ENCODE measurements at regions not wholly inside any gene's neighbourhood (a gene's known extent, or its start where the extent isn't known, plus 50 kb on each side); places are given as distances from the start of the nearest gene placed in this dataset.

DNA sequence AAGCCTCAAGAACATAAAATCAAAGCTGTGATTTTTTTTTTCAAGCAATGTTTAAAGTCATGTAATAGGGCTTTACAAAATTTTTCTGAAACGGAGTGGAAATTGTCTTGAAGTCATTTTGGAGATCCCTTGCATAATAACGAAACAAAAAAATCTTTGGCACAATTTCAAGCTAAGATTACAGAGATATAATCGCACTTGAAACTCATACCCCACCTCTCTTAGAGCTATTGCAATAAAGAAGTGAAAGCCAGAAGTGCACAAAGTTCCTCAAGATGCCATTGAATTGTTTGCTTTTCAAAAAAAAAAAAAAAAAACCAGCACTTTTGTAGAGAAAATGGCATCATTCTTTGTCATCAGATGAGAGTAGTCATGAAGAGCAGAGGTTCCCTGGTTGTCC is 152.3 kb downstream of the PAX3 start:
- no peaks in the 10 kb centered on the region for H3K9me2 ChIP-seq (ENCODE audit: low read depth, low read length)
- no peak overlapping the region for H3K4me3 ChIP-seq (ENCODE audit: low read depth, low read length, poor library complexity, severe bottlenecking)
- no peaks in the 10 kb centered on the region for H3K27me3 ChIP-seq (ENCODE audit: insufficient read depth, low read length)
- no peak overlapping the region for H3K27ac ChIP-seq (ENCODE audit: low read depth, low read length, poor library complexity, severe bottlenecking)
- no peak overlapping the region for H3K4me2 ChIP-seq (ENCODE audit: low read length)
- TF ChIP-seq EZH2 (IDR thresholded peaks at IDR 0.05; ENCODE audit: borderline replicate concordance, low read length), result no peak
- TF ChIP-seq, protein P1, sequence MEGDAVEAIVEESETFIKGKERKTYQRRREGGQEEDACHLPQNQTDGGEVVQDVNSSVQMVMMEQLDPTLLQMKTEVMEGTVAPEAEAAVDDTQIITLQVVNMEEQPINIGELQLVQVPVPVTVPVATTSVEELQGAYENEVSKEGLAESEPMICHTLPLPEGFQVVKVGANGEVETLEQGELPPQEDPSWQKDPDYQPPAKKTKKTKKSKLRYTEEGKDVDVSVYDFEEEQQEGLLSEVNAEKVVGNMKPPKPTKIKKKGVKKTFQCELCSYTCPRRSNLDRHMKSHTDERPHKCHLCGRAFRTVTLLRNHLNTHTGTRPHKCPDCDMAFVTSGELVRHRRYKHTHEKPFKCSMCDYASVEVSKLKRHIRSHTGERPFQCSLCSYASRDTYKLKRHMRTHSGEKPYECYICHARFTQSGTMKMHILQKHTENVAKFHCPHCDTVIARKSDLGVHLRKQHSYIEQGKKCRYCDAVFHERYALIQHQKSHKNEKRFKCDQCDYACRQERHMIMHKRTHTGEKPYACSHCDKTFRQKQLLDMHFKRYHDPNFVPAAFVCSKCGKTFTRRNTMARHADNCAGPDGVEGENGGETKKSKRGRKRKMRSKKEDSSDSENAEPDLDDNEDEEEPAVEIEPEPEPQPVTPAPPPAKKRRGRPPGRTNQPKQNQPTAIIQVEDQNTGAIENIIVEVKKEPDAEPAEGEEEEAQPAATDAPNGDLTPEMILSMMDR (IDR thresholded peaks at IDR 0.05; ENCODE audit: low read length), result no peak
- H3K36me3 ChIP-seq (ENCODE audit: insufficient read depth, low read length), result no peaks in the 10 kb centered on the region
- no peaks in the 10 kb centered on the region for H3F3A ChIP-seq (ENCODE audit: insufficient read depth, low read length)
- no peaks in the 10 kb centered on the region for H3K9me3 ChIP-seq (ENCODE audit: low read length)
- H4K20me1 ChIP-seq (ENCODE audit: insufficient read depth, low read length), result no peaks in the 10 kb centered on the region
- no peaks in the 10 kb centered on the region for H3K4me1 ChIP-seq (ENCODE audit: insufficient read depth, low read length, severe bottlenecking)
- no peaks in the 10 kb centered on the region for H3K79me2 ChIP-seq (ENCODE audit: insufficient read depth, low read length)
- no peak overlapping the region for H3K9ac ChIP-seq (ENCODE audit: low read length)
- H2AFZ ChIP-seq (ENCODE audit: low read length), result no peak overlapping the region

DNA sequence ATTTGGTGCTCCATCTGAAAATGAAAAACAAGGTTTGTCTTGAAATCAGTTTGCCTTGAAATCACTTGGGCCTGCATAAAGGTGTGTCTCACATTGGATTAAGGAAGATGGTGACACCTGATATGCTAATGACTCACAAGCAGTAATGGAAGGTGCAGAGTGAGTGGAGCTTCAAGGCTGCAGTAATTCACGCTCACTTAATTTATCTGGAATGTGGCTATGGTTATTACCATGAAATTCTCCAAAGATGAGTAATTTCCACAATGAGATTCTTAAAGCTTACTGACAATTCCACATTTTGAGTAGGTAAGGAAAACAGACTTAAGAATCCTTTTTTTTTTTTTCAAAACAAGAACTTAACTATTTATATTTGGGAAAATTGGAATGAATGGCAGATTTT is 156.8 kb downstream of the PAX3 start:
- no peak overlapping the region for H3K4me3 ChIP-seq (ENCODE audit: low read depth, low read length, poor library complexity, severe bottlenecking)
- no peak overlapping the region for H2AFZ ChIP-seq (ENCODE audit: low read length)
- H3K9me2 ChIP-seq (ENCODE audit: low read depth, low read length), result no peaks in the 10 kb centered on the region
- H3K79me2 ChIP-seq (ENCODE audit: insufficient read depth, low read length), result no peaks in the 10 kb centered on the region
- H3K36me3 ChIP-seq (ENCODE audit: insufficient read depth, low read length), result no peaks in the 10 kb centered on the region
- no peaks in the 10 kb centered on the region for H3K9me3 ChIP-seq (ENCODE audit: low read length)
- H3K4me1 ChIP-seq (ENCODE audit: insufficient read depth, low read length, severe bottlenecking), result no peaks in the 10 kb centered on the region
- H3K27me3 ChIP-seq (ENCODE audit: insufficient read depth, low read length), result no peaks in the 10 kb centered on the region
- H3K27ac ChIP-seq (ENCODE audit: low read depth, low read length, poor library complexity, severe bottlenecking), result no peak overlapping the region
- no peak overlapping the region for H3K4me2 ChIP-seq (ENCODE audit: low read length)
- TF ChIP-seq, protein P1 (IDR thresholded peaks at IDR 0.05; ENCODE audit: low read length), result no peak
- TF ChIP-seq EZH2 (IDR thresholded peaks at IDR 0.05; ENCODE audit: borderline replicate concordance, low read length), result no peak
- H4K20me1 ChIP-seq (ENCODE audit: insufficient read depth, low read length), result no peaks in the 10 kb centered on the region
- no peaks in the 10 kb centered on the region for H3F3A ChIP-seq (ENCODE audit: insufficient read depth, low read length)
- H3K9ac ChIP-seq (ENCODE audit: low read length), result no peak overlapping the region

DNA sequence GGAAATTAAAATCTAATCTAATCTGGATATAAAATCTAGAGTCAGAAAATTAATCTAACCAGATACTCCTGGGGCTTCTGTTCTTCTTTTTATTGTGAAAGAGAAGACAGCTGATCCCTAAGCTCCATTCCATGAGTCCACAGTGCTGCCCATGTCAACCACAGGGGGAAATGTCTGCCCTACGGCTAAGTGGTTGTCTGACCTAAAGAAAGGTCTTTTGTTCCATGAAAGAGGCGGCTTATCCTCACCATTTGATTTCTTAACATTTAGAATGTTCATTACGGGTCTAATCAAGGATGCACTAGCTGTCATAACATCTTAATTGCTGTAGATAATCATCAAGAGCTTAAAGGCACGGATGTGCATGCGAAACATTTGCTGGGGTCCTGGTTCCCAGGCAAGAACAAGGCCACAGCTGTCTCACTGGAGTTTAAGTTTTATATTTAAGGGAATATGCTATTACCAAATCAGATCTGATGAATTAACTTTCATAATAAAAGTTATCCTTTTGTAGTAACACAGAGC is 162.6 kb downstream of the PAX3 start:
- H3K4me2 ChIP-seq (ENCODE audit: low read length), result no peak overlapping the region
- H3K27ac ChIP-seq (ENCODE audit: low read depth, low read length, poor library complexity, severe bottlenecking), result no peak overlapping the region
- TF ChIP-seq, protein P1 (IDR thresholded peaks at IDR 0.05; ENCODE audit: low read length), result no peak
- TF ChIP-seq EZH2 (IDR thresholded peaks at IDR 0.05; ENCODE audit: borderline replicate concordance, low read length), result no peak

More for the DNA sequence above, 162.6 kb downstream of the PAX3 start:
- no peak overlapping the region for H3K4me3 ChIP-seq (ENCODE audit: low read depth, low read length, poor library complexity, severe bottlenecking)
- no peaks in the 10 kb centered on the region for H4K20me1 ChIP-seq (ENCODE audit: insufficient read depth, low read length)
- H3K9me3 ChIP-seq (ENCODE audit: low read length), result no peaks in the 10 kb centered on the region
- no peaks in the 10 kb centered on the region for H3K9me2 ChIP-seq (ENCODE audit: low read depth, low read length)
- H2AFZ ChIP-seq (ENCODE audit: low read length), result no peak overlapping the region
- no peaks in the 10 kb centered on the region for H3K4me1 ChIP-seq (ENCODE audit: insufficient read depth, low read length, severe bottlenecking)
- H3K27me3 ChIP-seq (ENCODE audit: insufficient read depth, low read length), result no peaks in the 10 kb centered on the region
- no peak overlapping the region for H3K9ac ChIP-seq (ENCODE audit: low read length)
- no peaks in the 10 kb centered on the region for H3F3A ChIP-seq (ENCODE audit: insufficient read depth, low read length)
- no peaks in the 10 kb centered on the region for H3K79me2 ChIP-seq (ENCODE audit: insufficient read depth, low read length)
- no peaks in the 10 kb centered on the region for H3K36me3 ChIP-seq (ENCODE audit: insufficient read depth, low read length)
